ENCODE measurements at regions not wholly inside any gene's neighbourhood (a gene's known extent, or its start where the extent isn't known, plus 50 kb on each side); places are given as distances from the start of the nearest gene placed in this dataset.

DNA sequence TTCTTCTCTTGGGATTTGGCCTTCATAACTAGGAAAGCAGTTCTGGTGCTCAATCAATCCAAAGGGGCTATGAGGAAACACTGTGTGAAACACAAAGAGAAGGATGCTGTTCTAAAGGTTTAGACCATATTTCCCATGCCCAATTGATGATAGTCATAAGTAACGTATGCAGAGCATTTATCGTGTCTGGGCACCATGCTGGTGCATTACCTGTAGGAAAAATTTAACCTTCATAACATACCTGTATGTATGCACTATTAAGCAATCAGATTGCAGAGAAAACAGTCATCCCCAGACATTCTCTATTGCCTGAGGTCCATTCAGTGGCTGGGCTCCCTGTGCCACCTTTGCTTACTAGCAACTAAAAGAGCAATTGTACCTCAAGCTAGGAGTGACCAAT lies 381.4 kb downstream of the PLPP3 start:
- Histone ChIP-seq H3K4me1 (ENCODE audit: low read length) (no peaks in the 10 kb centered on the region), H4K20me1 (ENCODE audit: insufficient read depth, low read length) (no peaks in the 10 kb centered on the region), H3K79me2 (ENCODE audit: low read length) (no peaks in the 10 kb centered on the region), H3K4me2 (ENCODE audit: low read length) (no peak overlapping the region), H3K27ac (ENCODE audit: low read length) (no peak overlapping the region), H3K36me3 (replicated peaks; ENCODE audit: low read depth, low read length) (no peaks in the 10 kb centered on the region), H3K9me3 (ENCODE audit: insufficient read depth, low read length) (no peaks in the 10 kb centered on the region), H3K9ac (ENCODE audit: low read length) (no peak overlapping the region), H2AFZ (ENCODE audit: low read depth, low read length) (no peak overlapping the region), H3K27me3 (ENCODE audit: low read depth, low read length) (no peaks in the 10 kb centered on the region), H3K4me3 (ENCODE audit: low read length) (no peak overlapping the region)
- no peak for TF ChIP-seq EZH2phosphoT487 (IDR thresholded peaks at IDR 0.05; ENCODE audit: low read depth)
- TF ChIP-seq, protein P1, sequence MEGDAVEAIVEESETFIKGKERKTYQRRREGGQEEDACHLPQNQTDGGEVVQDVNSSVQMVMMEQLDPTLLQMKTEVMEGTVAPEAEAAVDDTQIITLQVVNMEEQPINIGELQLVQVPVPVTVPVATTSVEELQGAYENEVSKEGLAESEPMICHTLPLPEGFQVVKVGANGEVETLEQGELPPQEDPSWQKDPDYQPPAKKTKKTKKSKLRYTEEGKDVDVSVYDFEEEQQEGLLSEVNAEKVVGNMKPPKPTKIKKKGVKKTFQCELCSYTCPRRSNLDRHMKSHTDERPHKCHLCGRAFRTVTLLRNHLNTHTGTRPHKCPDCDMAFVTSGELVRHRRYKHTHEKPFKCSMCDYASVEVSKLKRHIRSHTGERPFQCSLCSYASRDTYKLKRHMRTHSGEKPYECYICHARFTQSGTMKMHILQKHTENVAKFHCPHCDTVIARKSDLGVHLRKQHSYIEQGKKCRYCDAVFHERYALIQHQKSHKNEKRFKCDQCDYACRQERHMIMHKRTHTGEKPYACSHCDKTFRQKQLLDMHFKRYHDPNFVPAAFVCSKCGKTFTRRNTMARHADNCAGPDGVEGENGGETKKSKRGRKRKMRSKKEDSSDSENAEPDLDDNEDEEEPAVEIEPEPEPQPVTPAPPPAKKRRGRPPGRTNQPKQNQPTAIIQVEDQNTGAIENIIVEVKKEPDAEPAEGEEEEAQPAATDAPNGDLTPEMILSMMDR (IDR thresholded peaks at IDR 0.05; ENCODE audit: low read depth, low read length): no peak

DNA sequence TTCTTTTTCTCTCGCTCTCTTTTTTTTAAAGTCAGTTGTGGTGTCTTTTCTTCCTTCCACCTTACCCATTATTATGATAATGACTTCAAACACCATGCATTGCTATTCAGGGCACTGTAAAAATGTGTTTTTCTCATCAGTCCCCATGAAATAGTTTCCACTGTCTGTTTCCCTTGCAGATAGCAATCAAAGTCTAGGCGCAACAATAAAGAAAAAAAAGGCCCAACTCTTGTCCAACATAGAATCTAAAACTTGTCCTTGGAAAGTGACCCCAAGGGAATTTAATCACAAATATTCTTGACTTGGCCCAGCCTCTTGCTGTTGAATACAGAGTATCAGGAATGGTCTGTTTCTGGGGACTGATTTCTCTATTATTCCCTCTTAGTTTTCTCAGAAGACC lies 382.5 kb downstream of the PLPP3 start:
- Histone ChIP-seq H3K4me3 (ENCODE audit: low read length) (no peak overlapping the region), H3K27ac (ENCODE audit: low read length) (no peak overlapping the region), H3K9ac (ENCODE audit: low read length) (no peak overlapping the region), H3K27me3 (ENCODE audit: low read depth, low read length) (no peaks in the 10 kb centered on the region), H4K20me1 (ENCODE audit: insufficient read depth, low read length) (no peaks in the 10 kb centered on the region), H2AFZ (ENCODE audit: low read depth, low read length) (no peak overlapping the region), H3K4me1 (ENCODE audit: low read length) (no peaks in the 10 kb centered on the region), H3K9me3 (ENCODE audit: insufficient read depth, low read length) (no peaks in the 10 kb centered on the region), H3K36me3 (replicated peaks; ENCODE audit: low read depth, low read length) (no peaks in the 10 kb centered on the region), H3K4me2 (ENCODE audit: low read length) (no peak overlapping the region), H3K79me2 (ENCODE audit: low read length) (no peaks in the 10 kb centered on the region)
- TF ChIP-seq EZH2phosphoT487 (IDR thresholded peaks at IDR 0.05; ENCODE audit: low read depth): no peak
- TF ChIP-seq, protein P1 (IDR thresholded peaks at IDR 0.05; ENCODE audit: low read depth, low read length): no peak

DNA sequence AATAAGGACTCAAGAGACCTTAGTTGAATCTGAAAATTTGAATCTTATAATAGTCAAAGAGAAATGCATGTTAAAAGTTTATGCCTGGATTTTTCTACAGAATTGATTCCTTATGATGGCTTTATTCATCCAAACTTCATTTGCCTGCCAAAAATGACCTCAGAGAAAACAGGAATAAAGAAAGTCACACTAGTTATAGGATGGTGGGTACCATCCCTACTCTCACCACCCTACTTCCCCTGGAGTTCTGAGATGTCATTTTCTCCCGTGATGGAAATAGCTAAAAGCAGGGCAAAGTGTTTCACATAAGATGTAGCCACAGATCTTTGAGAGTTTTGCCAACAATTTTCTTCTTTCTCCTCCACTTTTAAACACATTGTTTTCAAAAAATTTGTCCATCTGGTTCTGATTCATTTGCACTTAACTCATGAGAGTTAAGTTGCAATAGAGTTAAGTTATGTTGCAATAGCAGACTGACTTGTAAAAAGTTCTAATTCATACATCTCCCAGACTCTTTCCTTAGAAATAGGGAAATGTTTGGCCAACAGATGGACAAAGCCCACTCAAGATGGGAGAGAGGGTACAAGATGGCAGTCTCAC lies 384.6 kb downstream of the PLPP3 start:
- no peak for TF ChIP-seq EZH2phosphoT487 (IDR thresholded peaks at IDR 0.05; ENCODE audit: low read depth)
- TF ChIP-seq, protein P1 (IDR thresholded peaks at IDR 0.05; ENCODE audit: low read depth, low read length): no peak
- Histone ChIP-seq H3K9me3 (ENCODE audit: insufficient read depth, low read length) (no peaks in the 10 kb centered on the region), H3K27me3 (ENCODE audit: low read depth, low read length) (no peaks in the 10 kb centered on the region), H4K20me1 (ENCODE audit: insufficient read depth, low read length) (no peaks in the 10 kb centered on the region), H3K9ac (ENCODE audit: low read length) (no peak overlapping the region), H3K36me3 (replicated peaks; ENCODE audit: low read depth, low read length) (no peaks in the 10 kb centered on the region), H3K4me3 (ENCODE audit: low read length) (no peak overlapping the region), H3K27ac (ENCODE audit: low read length) (no peak overlapping the region), H3K4me1 (ENCODE audit: low read length) (no peaks in the 10 kb centered on the region), H2AFZ (ENCODE audit: low read depth, low read length) (no peak overlapping the region), H3K79me2 (ENCODE audit: low read length) (no peaks in the 10 kb centered on the region), H3K4me2 (ENCODE audit: low read length) (no peak overlapping the region)

DNA sequence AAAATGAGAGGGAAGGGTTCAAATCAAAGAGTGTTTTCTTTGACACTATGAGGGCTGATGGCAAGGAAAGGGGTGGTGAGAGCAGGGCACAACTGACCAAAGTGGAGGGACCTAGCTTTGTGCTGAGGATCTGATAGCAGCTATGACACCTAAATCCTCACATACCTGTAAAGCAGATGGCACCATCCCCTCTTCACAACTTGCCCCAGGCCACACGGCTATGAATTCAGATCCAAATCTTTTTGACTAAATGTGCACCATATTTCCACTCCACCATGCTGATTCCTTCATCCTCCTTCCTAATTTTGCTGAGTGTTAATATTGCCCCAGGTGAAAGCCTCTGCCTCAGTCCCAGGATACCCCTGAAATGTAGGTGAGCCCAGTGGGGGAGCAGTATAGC lies 385.7 kb downstream of the PLPP3 start:
- Histone ChIP-seq H3K4me3 (ENCODE audit: low read length) (no peak overlapping the region), H3K27me3 (ENCODE audit: low read depth, low read length) (no peaks in the 10 kb centered on the region), H3K79me2 (ENCODE audit: low read length) (no peaks in the 10 kb centered on the region), H3K9ac (ENCODE audit: low read length) (no peak overlapping the region), H4K20me1 (ENCODE audit: insufficient read depth, low read length) (no peaks in the 10 kb centered on the region), H3K36me3 (replicated peaks; ENCODE audit: low read depth, low read length) (no peaks in the 10 kb centered on the region), H3K9me3 (ENCODE audit: insufficient read depth, low read length) (no peaks in the 10 kb centered on the region), H3K27ac (ENCODE audit: low read length) (no peak overlapping the region), H3K4me2 (ENCODE audit: low read length) (no peak overlapping the region), H2AFZ (ENCODE audit: low read depth, low read length) (no peak overlapping the region), H3K4me1 (ENCODE audit: low read length) (no peaks in the 10 kb centered on the region)
- TF ChIP-seq, protein P1 (IDR thresholded peaks at IDR 0.05; ENCODE audit: low read depth, low read length): no peak
- TF ChIP-seq EZH2phosphoT487 (IDR thresholded peaks at IDR 0.05; ENCODE audit: low read depth): no peak

Data from OCI-LY3 (cell line).